HAP-1 (cell line): ENCODE measurements at regions not wholly inside any gene's neighbourhood (a gene's known extent, or its start where the extent isn't known, plus 50 kb on each side); places are given as distances from the start of the nearest gene placed in this dataset.

Experiments used
- DNase-seq, 2 experiments: peaks; one replicate each; pipeline ENCODE4 v3.0.0-alpha.2; 2016 to 2020; ENCODE audit warnings: low spot score in 2 of 2
- H3K27me3 ChIP-seq: fragments of 250-450 bp; sonication (Bioruptor Pico); 2 replicates; pipeline ENCODE4 v1.5.1; 2020; ENCODE audit warnings: low read depth, mild to moderate bottlenecking, moderate library complexity
- H3K36me3 ChIP-seq: fragments of 250-450 bp; sonication (Bioruptor Pico); replicated peaks from 2 replicates; pipeline ENCODE4 v1.5.1; 2020; ENCODE audit warnings: mild to moderate bottlenecking
- H3K4me1 ChIP-seq: fragments of 250-450 bp; sonication (Bioruptor Pico); 2 replicates; pipeline ENCODE4 v1.5.1; 2020; ENCODE audit warnings: mild to moderate bottlenecking
- H3K4me3 ChIP-seq: fragments of 250-450 bp; sonication (Bioruptor Pico); 2 replicates; pipeline ENCODE4 v1.5.1; 2020; ENCODE audit warnings: mild to moderate bottlenecking, moderate library complexity
- H3K9me3 ChIP-seq: fragments of 250-450 bp; sonication (Bioruptor Pico); 2 replicates; pipeline ENCODE4 v1.5.1; 2020; ENCODE audit warnings: mild to moderate bottlenecking, moderate library complexity
- in situ Hi-C: fragments of 300-500 bp; cut with MboI; formaldehyde crosslinking; loops from 3 replicates; pipeline ENCODE4 v1.14.3; 2020; ENCODE audit warnings: low sequenced_read_pairs, inconsistent platforms, mixed read lengths

GRCh38 chr5:167893271-167893670, 398.2 kb upstream of the WWC1 start:
- Histone ChIP-seq H3K36me3 (no peaks in the 10 kb centered on the region), H3K27me3 (peaks cover 3% of the 10 kb centered on the region; the same call in 1 of the 2 replicates), H3K4me1 (no peaks in the 10 kb centered on the region), H3K9me3 (no peaks in the 10 kb centered on the region), H3K4me3 (no peak overlapping the region)
- DNase-seq, result no peak
- in situ Hi-C loops, result no loop called here

GRCh38 chr5:167894631-167895472, 396.6 kb upstream of the WWC1 start:
- in situ Hi-C loops, result no loop called here
- H3K27me3 ChIP-seq, result no peaks in the 10 kb centered on the region
- no peaks in the 10 kb centered on the region for H3K4me1 ChIP-seq
- H3K36me3 ChIP-seq, result no peaks in the 10 kb centered on the region
- no peaks in the 10 kb centered on the region for H3K9me3 ChIP-seq
- no peak for DNase-seq
- H3K4me3 ChIP-seq, result no peak overlapping the region

GRCh38 chr5:167895899-167896659, 395.4 kb upstream of the WWC1 start:
- Histone ChIP-seq H3K4me1 (no peaks in the 10 kb centered on the region), H3K36me3 (no peaks in the 10 kb centered on the region), H3K4me3 (no peak overlapping the region), H3K9me3 (no peaks in the 10 kb centered on the region), H3K27me3 (no peaks in the 10 kb centered on the region)
- in situ Hi-C loops, result no loop called here
- DNase-seq, result no peak

- Histone ChIP-seq H3K27me3 (no peaks in the 10 kb centered on the region), H3K4me1 (no peaks in the 10 kb centered on the region), H3K4me3 (no peak overlapping the region), H3K36me3 (no peaks in the 10 kb centered on the region), H3K9me3 (no peaks in the 10 kb centered on the region)
- in situ Hi-C loops, result no loop called here
- no peak for DNase-seq
Observed at GRCh38 chr5:167896814-167897213, 394.6 kb upstream of the WWC1 start.

- in situ Hi-C loops, result no loop called here
- no peak for DNase-seq
Observed at GRCh38 chr5:167897371-167897770, 394.1 kb upstream of the WWC1 start.

GRCh38 chr5:167898361-167899042, 392.9 kb upstream of the WWC1 start:
- no peak overlapping the region for H3K4me3 ChIP-seq
- H3K4me1 ChIP-seq, result no peaks in the 10 kb centered on the region
- H3K9me3 ChIP-seq, result no peaks in the 10 kb centered on the region
- DNase-seq, result no peak
- no peaks in the 10 kb centered on the region for H3K36me3 ChIP-seq
- in situ Hi-C loops, result no loop called here
- no peaks in the 10 kb centered on the region for H3K27me3 ChIP-seq

More at GRCh38 chr5:167897371-167897770, 394.1 kb upstream of the WWC1 start:
- no peaks in the 10 kb centered on the region for H3K4me1 ChIP-seq
- H3K4me3 ChIP-seq, result no peak overlapping the region
- H3K27me3 ChIP-seq, result no peaks in the 10 kb centered on the region
- H3K36me3 ChIP-seq, result no peaks in the 10 kb centered on the region
- H3K9me3 ChIP-seq, result no peaks in the 10 kb centered on the region

GRCh38 chr5:167899490-167900070, 391.9 kb upstream of the WWC1 start:
- Histone ChIP-seq H3K27me3 (no peaks in the 10 kb centered on the region), H3K4me1 (no peaks in the 10 kb centered on the region), H3K9me3 (no peaks in the 10 kb centered on the region), H3K4me3 (no peak overlapping the region), H3K36me3 (no peaks in the 10 kb centered on the region)
- DNase-seq, result no peak
- in situ Hi-C loops, result no loop called here

GRCh38 chr5:167900340-167900935, 391.0 kb upstream of the WWC1 start:
- DNase-seq, result no peak
- Histone ChIP-seq H3K4me3 (no peak overlapping the region), H3K9me3 (no peaks in the 10 kb centered on the region), H3K27me3 (no peaks in the 10 kb centered on the region), H3K4me1 (no peaks in the 10 kb centered on the region), H3K36me3 (no peaks in the 10 kb centered on the region)
- in situ Hi-C loops, result no loop called here

GRCh38 chr5:167902298-167902697, 389.1 kb upstream of the WWC1 start:
- in situ Hi-C loops, result no loop called here
- no peaks in the 10 kb centered on the region for H3K36me3 ChIP-seq
- H3K4me3 ChIP-seq, result no peak overlapping the region
- H3K4me1 ChIP-seq, result no peaks in the 10 kb centered on the region
- no peaks in the 10 kb centered on the region for H3K9me3 ChIP-seq
- no peaks in the 10 kb centered on the region for H3K27me3 ChIP-seq
- DNase-seq, result no peak

- no peaks in the 10 kb centered on the region for H3K9me3 ChIP-seq
- DNase-seq, result no peak
- no peaks in the 10 kb centered on the region for H3K36me3 ChIP-seq
- in situ Hi-C loops, result no loop called here
- no peak overlapping the region for H3K4me3 ChIP-seq
- no peaks in the 10 kb centered on the region for H3K4me1 ChIP-seq
- H3K27me3 ChIP-seq, result no peaks in the 10 kb centered on the region
Observed at GRCh38 chr5:167903243-167903642, 388.2 kb upstream of the WWC1 start.

GRCh38 chr5:167903659-167904058, 387.8 kb upstream of the WWC1 start:
- DNase-seq, result no peak
- H3K36me3 ChIP-seq, result no peaks in the 10 kb centered on the region
- H3K4me3 ChIP-seq, result no peak overlapping the region
- in situ Hi-C loops, result no loop called here
- H3K9me3 ChIP-seq, result no peaks in the 10 kb centered on the region
- H3K4me1 ChIP-seq, result no peaks in the 10 kb centered on the region
- H3K27me3 ChIP-seq, result no peaks in the 10 kb centered on the region

- Histone ChIP-seq H3K36me3 (no peaks in the 10 kb centered on the region), H3K27me3 (peaks cover 5% of the 10 kb centered on the region), H3K4me3 (no peak overlapping the region), H3K9me3 (no peaks in the 10 kb centered on the region), H3K4me1 (no peaks in the 10 kb centered on the region; the same call in 1 of the 2 replicates)
- no peak for DNase-seq
- in situ Hi-C loops, result no loop called here
Observed at GRCh38 chr5:167905919-167906853, 385.3 kb upstream of the WWC1 start.
